ENCODE measurements at regions not wholly inside any gene's neighbourhood (a gene's known extent, or its start where the extent isn't known, plus 50 kb on each side); places are given as distances from the start of the nearest gene placed in this dataset.

DNA sequence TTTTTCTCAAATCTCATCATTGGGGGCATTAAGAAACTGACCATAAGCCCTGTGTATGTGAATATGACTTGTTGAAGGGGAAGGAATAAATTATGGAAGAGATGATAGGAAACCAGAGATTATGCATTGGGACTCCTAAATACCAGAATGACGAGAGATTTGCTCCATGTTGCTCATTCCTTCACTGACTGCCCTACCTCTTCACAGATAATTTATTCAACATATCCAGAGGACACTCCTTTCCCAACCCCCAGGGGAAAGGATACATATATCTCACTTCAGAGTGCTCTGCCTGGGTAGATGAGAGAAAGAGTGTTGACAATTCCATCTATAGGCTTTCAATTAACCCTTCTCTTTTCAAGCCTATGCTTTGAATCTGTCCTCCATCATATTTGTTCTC is 145.3 kb upstream of the RHOBTB1 start:
- DNase-seq (ENCODE audit: low read depth), result no peak

DNA sequence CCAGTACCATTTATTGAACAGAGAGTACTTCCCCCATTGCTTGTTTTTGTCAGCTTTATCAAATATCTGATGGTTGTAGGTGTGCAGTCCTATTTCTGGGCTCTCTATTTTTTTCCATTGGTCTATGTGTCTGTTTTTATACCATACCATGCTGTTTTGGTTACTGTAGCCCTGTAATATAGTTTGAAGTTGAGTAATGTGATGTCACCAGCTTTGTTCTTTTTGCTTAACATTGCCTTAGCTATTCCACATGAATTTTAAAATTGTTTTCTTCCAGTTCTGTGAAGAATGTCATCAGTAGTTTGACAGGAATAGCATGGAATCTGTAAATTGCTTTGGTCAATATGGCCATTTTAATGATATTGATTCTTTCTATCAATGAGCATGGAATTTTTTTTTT is 140.5 kb upstream of the RHOBTB1 start:
- DNase-seq (ENCODE audit: low read depth), result no peak

DNA sequence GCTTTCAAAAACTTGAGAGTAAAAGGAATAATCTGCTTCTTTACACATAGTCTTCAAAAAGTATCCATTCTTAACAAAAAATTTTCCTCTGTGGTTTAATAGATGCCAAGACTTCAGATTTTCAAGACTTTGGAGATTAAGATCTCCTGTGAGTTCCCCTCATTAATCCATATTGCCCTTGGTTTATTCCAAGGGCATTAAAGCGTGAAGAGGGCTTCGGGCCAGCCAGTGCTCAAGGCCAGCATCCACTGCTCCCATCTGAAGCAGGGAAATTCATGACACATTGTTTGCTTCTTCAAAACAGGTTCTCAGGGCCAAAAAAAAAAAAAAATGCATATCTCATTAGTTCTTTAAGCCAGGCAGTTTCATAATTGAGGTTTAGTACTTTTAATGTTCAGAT is 137.3 kb upstream of the RHOBTB1 start:
- DNase-seq (ENCODE audit: low read depth), result no peak

DNA sequence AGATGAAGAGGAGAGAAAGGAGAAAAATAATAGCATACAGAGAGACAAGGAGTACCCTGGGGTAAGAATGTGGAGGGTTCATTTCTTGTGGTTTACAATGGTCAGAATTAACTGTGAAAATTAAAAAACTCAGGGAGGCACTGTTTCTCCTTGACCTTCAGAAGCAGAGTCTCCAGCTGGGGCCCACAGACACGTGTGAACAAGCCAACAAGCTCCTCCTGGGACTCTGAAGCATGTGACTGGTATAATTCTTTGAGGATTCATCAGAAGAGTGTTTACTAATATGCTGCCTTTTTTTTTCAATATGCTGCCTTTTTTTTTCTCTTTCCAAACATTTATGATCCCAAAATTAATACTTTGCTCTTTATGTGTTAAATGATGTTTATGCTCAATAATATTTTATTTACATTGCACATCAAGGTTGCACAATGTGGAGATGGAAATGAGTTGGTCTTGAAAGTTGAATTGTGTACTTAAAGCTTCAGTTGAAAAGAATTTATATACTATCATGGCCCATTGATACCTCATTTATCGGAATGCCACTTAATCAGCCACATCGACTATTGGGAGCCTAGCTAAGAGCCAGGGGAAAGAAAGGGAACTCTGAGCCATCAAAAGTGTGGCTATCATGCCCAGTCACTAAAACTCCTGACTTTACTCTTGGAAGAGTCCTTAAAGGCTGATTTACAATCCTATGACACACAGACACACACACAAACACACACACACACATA is 134.7 kb upstream of the RHOBTB1 start:
- DNase-seq (ENCODE audit: low read depth), result peak; percentile 0

DNA sequence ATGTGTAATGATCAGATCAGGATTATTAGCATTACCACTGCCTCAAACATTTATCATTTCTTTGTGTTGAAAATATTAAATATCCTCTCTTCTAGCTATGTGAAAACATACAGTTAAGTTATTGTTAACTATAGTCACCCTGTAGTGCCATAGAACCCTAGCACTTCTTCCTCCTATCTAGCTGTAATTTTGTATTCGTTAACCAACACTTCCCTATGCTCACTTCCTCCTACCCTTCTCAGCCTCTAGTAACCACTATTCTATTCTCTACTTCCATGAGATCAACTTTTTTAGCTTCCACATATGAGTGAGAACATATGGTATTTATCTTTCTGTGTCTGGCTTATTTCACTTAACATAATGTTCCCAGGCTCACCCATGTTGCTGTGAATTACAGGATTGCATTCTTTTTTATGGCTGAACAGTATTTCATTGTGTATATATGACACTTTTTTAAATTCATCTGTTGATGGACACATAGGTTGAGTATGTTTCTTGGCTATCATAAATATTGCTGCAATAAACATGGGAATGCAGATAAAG is 132.7 kb upstream of the RHOBTB1 start:
- DNase-seq (ENCODE audit: low read depth), result no peak

DNA sequence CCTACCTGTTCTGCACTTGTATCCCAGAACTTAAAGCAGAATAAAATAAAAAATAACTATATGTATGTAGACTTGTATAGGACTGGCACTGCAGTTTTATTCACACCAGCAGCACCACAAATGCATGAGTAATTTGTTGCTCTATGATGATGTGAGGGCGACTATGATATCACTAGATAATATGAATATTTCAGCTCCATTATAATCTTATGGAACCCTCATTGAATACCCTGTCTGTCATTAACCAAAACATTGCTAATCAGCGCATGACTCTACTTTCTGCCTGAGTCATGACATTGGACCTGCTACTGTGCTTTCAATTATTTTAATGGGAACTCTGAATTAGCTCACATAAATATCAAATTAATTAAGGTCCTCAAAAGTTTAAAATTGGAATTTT is 129.4 kb upstream of the RHOBTB1 start:
- DNase-seq (ENCODE audit: low read depth), result no peak

DNA sequence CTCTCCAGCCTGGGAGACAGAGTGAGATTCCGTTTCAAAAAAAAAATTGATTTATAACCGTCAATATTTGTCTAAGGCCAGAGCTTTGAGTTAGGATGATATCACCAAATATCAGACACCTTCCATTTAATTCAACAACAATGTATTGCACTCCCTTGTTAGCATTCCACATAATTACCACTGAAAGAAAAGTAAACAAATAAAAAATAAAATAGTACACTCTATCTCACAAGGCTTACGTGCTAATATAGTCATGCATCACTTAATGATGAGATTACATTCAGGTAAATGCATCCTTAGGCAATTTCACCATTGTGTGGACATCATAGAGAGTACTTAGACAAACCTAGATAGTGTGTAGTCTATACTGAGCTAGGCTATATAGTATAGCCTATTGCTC is 127.6 kb upstream of the RHOBTB1 start:
- no peak for DNase-seq (ENCODE audit: low read depth)

DNA sequence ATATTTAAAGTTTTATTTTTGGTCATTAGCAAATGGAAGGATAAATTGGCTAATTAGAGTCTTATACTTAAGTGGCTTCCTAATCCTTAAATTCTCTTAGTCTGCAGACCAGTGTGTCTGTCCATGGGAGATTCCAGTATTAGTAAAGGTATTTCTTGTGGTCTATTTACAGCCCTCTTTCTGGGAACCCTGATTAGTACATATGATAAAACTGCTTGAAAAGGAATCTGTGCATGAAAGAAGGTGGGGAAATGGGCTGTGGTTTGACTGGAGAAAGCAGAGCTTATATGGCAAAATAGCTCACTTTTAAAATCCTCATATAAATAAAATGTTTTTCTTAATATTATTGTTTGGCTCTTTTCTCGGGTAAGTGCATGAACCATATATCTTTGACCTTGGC is 124.5 kb upstream of the RHOBTB1 start:
- DNase-seq (ENCODE audit: low read depth), result no peak

DNA sequence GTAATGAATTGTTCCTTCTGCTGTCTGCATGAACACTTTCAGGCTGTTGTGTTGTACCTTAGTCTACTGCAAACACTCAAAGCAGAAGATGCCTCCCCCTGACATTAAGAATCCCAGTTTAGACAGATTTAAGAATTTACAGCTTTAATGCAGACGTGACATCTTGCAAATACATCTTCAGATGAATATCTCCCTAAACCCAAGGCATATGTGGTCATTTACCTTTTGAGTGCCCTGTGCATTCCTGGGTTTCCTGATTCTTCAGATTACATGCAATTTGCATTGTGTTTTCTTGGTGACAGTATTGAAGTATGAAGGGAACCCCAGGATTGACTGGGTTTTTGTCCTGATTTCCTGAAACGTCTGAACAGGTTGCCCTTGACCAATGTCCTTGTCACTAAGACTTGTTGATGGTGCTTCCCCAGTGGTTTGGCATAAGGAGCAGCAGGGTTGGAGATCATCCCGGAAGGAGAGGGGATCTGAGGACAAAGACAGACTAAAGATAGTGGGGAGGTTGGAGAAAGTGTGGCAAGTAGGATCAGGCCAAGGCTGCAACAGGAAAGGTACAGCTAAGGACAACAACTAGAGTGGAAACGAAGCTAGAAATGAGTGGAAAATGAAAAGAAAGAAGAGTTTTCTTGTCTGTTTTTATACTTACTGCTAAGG is 123.8 kb upstream of the RHOBTB1 start:
- DNase-seq (ENCODE audit: low read depth), result no peak

DNA sequence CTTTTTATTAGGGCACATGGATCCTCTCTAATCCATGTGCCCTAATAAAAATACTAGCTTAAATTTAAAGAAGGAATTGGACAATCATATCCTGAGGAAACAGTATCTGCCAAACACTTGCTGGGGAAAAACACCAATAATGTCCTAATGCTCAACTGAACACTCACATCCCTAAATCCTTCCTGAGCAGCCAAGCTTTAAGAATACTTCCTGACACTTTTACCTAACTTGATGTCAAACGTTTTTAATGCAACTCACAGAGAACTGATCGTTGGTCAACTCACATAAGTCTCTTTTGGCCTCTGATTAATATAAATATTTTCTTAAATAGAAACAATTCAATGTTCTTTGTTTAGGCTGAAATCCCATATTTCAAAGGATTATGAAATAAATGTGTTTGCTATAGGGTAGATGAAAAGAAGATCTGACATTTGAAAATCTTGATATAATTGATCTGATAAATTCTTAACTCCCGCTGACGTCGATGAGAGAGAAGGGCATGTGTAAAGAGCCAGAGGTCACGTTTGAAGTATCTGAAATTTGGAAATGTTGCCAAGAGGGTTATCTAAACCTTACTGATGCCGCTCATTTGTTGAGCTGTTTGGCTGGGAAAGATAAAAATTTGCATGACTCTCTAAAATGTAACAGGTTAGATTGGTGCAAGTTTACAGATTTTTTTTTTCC is 122.8 kb upstream of the RHOBTB1 start:
- DNase-seq (ENCODE audit: low read depth), result no peak

DNA sequence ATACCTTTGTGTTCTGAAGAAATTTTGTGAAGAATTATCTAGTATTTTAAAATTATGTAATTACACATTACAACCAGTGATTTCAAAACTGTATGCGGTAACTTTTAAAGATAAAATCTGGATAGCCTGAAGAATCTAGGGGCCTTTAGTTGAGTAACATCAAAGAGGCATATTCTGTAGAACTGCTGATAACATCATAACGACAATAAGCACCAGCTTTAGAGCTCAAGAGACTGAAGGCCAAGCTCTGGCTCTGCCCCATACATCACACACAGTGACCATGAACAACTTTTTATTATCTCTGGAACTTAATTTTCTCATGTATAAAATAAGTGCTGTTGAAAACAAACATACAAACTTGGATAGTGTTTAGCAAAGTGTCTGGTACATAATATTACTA is 121.1 kb upstream of the RHOBTB1 start:
- DNase-seq (ENCODE audit: low read depth), result no peak

DNA sequence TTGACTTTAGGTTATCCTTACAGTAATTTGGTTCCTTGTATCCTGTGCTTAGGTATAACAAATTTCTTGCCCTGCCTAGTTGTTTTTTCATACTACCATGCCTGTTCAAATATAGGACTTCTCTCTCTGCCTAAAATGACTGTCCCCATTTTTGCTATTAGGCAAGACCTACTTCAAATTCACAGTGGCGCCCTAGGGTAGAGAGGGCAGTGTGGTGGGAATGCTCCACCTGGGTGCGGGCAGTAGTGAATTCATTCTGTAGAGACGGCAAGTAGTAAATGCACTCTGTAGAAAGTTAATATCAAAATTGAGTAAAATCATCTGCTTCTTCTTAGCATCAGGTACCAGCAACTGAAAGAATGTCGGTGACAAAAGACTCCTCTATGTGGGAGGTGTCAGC is 120.4 kb upstream of the RHOBTB1 start:
- no peak for DNase-seq (ENCODE audit: low read depth)

DNA sequence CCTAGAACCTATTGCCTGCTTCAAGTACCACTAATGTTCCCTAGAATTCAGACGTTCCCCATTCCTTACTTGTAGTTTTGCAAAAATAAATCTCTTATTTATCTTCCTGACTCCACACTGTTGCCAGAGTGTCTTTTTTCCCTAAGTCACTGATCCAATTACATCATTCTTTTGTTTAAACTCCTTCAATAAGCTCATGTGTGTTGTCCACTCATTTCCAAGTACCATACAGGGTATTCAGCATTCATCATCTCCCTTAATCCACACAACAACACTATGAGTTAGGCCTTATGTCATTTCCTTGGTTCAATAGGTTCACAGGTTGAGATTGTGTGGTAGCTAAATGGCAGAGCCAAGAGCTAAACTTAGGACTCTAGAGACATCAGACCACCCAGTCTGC is 119.9 kb upstream of the RHOBTB1 start:
- no peak for DNase-seq (ENCODE audit: low read depth)

DNA sequence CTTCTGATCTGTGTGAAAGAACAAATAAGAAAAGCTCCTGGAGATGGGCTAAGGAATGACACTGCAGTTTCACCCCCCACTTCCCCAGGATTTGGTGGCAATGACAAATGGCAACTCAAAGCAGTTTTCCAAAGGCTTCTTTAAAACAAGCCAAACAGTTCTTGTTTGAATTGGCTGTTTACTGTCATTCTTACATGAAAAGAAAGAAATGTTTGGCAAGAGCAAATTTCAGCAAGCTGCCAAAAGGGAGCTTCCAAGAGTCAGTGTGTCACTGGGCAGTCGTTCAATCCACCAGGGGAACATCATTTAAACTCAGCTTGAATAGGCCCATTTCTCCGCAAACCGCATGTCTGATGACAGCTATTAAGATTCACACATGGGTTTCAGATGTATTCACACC is 119.0 kb upstream of the RHOBTB1 start:
- DNase-seq (ENCODE audit: low read depth), result no peak

DNA sequence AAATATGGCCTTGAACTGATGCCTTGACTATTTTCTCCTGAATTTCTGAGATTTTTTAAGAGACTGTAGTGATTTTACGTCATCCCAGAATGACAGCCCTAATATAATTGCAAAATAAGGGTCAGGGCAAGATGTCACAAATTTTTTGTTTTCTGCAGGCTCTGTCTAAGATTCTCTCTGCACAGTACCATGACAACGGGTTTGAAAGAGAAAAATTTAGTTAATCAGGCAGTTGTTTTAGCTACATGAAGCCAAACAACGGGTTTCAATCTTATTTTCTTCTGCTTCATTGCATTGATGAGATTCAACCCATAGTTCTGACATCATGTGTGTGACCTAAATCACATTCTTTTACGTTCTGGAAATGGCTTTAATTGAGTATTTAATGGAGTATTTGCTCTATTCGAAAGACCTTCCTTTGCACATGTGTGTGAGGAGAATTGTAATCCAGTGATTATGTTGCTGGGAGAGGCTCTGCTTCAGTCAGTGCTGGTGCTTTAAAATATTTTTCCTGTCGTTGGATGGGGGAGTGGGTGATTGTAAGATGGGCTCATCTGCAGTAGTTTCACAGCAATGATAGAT is 118.0 kb upstream of the RHOBTB1 start:
- no peak for DNase-seq (ENCODE audit: low read depth)

DNA sequence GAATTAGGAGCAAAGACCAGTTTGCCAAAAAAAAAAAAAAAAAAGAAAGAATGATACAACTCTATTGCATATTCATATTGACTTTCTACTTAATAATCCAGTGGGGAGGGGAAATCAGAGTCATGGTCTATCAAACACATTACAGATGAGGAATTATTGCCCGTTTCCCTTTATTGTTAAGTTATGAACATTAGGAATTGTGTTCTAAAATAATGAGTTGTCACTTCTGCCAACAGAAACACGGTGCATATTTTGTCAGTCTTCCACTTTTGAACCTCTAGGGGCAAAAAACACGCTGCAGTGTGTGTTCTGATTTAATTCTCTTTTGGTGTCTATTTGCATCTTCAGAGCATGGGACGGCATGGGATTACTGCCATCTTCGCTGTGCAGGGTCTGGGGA is 115.7 kb upstream of the RHOBTB1 start:
- no peak for DNase-seq (ENCODE audit: low read depth)

DNA sequence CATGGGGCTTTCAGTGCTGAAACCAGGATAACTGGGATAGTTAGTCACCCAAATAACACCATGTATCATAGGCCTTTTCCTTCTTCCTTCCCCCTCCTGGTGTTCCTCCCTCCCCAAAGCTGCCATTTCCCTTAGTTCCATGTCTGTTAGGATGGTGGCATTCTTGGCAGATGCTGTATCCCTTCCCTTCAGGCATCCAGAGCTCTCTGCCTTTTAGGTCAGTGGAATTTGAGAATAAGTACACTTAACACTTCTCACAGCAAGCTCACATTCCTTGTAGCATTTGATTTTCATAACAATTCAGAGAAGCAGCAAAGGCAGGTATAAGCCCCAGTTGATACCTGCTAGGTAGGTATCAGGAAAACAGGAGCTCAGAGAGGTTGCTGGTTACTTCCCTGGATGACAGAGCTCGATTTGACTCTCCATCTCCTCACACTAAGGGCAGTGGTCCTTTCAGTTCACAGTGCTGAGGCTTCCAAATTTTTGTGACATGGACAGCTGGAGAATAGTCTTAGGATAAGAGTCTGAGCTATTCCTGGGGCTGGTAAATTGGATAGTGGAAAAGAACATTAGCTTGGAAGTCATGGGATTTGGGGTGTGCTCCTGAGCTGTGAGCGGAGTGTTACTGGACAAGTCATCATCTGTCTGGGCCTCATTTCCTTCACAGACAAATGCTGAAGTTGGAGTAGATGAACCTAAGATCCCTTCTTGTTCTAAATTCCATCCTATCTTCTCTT is 108.7 kb upstream of the RHOBTB1 start:
- DNase-seq (ENCODE audit: low read depth), result no peak

DNA sequence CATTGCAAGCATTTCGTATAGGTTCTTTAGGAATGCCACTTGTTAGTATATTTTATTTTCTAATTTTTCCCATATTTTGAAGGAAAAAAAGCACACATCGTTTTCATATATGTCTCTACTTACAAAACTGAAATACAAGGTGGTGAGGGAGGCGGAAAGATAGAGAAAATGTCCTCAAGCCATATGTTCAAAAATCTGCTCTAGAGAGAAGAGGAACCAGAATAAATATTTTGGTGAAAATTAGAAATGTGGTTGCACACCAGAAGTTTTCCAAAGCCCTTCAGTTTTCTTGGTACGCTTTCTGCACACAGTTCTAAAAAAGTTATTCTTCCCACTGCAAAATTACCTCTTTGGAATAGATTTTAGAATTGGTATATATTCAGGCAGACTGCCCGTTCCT is 107.4 kb upstream of the RHOBTB1 start:
- no peak for DNase-seq (ENCODE audit: low read depth)

DNA sequence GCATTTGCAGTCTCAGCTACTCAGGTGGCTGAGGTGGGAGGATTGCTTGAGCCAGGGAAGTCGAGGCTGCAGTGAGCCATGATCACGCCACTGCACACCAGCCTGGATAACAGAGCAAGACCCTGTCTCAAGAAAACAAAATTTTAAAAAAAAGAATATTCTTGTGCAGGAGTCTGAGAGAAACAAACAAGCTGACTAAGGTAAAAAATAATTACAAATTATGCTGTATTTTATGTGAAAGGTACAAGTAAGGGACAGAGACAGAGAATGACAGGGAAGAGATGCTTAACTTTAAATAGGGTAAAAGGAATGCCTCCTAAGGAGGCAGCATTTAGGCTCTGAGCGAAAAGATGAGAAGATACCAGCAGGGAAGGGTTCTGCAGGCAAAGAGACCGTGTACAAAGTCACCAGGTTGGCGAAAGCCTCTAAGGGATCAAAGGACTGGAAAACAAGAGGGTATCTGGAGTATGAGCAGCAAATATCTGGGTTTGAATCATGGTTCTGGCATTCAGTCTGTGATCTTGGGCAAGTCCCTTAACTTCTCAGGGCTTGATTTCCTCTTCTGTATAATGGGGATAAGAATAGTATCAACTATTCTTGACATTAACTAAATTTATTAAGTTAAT is 106.2 kb upstream of the RHOBTB1 start:
- no peak for DNase-seq (ENCODE audit: low read depth)

DNA sequence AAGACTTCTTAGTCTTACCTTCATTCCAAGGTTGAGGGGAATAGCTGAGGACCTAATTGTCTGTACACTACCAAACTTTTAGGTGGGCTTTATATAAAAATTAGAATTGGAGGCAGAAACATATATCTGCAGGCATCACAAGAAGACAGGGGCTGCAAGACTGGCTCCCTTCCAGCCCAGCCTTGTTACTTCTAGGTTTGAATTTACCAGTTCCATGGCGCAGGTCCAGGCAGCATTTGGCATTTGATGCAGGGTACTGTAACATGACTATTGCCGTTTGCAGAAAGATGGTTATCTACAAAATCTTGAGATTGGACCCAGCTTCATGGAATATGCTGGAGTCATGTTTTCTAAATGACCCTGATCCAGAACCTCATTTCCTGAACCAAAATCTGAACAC is 105.4 kb upstream of the RHOBTB1 start:
- DNase-seq (ENCODE audit: low read depth), result no peak

DNA sequence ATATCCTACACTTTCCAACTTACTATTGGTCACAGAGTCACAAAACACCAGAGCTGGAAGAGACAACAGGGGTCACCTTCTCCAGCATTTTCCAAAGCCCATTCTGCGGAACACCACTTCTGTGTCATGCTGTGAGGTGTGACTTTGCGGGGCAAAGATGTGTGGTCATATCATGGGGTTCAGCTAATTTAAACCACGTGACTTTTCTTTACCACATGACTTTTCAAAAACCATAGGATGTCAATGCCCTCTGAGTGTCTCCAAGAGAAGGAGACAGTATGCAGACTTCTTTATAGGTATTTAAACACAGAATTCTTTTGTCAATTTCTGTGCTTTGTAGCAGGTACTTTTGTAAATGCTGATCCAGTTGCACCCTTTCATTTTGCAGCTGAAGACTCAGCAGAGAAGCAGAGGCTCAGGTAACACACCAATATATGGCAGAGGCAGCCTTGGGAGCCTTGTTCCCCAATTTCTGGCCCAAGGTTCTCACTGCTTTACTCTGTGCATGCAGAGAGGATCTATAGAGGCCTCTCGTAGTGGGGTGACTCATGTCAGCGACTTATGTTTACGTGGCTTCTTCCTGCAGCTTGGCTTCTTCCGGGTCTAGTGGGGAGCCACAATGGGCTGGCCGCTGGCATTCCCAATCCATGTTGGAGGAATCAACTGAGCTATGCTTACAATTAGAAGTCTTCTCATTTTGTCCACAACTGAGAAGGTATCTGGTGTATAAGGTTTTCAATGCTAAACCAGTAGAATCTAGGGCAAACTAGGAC is 104.0 kb upstream of the RHOBTB1 start:
- no peak for DNase-seq (ENCODE audit: low read depth)

All from HS-27A (cell line).